HG02943 (cell line): ENCODE measurements at regions not wholly inside any gene's neighbourhood (a gene's known extent, or its start where the extent isn't known, plus 50 kb on each side); places are given as distances from the start of the nearest gene placed in this dataset.
"Not testable (repeated sequence)": the region's sequence is repeated elsewhere in the genome, so short reads cannot be mapped to it uniquely, and the experiment has no call there.

Experiments
- ATAC-seq: cut with Tn5 transposase; IDR thresholded peaks from one replicate; pipeline ENCODE4 v1.9.1; 2021; ENCODE audit warnings: mild to moderate bottlenecking, low read depth, moderate library complexity; ENCODE audit not compliant: unreplicated experiment

DNA sequence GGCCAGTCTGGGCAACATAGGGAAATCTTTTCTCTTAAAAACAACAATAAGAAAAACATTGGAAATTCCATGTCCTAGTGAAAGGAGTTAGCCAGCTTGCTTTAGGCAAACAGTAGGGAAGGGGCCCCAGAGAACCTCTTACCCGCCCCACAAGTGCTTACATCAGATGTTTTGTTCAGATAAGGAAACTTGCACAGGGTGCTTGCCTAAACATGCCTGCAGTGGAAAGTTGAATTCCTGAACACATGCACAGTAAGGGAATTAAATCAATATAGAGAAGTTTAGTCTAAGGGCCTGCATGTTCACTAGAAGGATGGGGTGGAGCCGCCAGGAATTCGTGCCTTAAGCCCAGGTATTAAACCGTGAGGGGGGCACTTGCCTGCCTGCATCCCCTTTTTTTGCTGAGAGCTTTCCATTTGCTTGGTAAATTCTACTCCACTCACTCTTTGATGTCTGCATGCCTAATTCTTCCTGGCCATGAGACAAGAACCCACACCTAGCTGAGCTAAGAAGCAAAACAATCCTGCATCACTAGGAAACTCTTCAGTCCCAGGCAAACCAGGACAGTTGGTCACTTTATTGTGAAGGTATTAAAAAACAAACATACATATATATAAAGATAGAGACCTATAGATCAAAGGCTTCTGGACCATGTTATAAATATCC is 499.0 kb downstream of the SIPA1L2 start:
- no peak for ATAC-seq

GRCh38 chr1:232127190-232127589 is 500.6 kb downstream of the DISC1 start:
- ATAC-seq = no peak

- no peak for ATAC-seq
Observed at GRCh38 chr1:232123775-232124659, 497.4 kb downstream of the DISC1 start.

- ATAC-seq = not testable (repeated sequence)
Observed at GRCh38 chr1:232117903-232118302, 491.3 kb downstream of the DISC1 start.

DNA sequence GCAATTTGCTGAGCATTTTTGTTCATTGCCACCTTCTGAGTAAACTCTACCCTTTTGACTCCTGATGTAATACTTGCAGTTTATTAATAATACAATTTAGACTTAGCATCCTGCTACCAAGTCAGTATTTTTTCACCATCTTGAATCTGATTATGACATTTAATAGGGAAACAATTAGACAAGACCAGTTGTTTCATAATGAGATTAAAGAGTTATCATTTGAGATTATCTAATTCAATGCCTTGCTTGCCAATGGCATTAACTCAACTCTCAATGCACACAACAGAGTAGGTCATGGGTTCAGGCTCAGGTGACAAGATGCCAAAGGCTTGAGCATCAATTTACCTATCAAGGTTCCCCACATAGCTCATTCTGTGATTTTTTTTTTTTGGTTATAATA is 488.4 kb downstream of the DISC1 start:
- ATAC-seq = no peak

DNA sequence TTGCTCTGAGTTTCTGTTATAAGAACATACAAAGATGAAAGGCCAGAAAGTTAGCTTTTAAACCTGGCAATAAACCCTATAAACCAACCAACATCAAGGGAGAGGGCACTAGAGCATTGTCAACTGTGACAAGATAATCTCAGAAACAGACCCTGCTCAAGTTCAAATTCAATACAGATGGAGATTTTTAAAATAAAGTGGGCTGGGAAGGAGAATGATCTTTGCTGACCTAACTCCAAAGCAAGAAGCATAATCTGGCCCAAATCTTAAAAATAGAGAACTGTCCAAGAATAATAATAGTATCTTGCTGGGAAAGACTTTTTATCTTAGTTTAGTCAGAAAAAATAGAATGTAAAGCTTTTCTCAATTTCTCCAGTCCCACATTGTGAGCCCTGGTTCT is 485.5 kb downstream of the DISC1 start:
- ATAC-seq = no peak

DNA sequence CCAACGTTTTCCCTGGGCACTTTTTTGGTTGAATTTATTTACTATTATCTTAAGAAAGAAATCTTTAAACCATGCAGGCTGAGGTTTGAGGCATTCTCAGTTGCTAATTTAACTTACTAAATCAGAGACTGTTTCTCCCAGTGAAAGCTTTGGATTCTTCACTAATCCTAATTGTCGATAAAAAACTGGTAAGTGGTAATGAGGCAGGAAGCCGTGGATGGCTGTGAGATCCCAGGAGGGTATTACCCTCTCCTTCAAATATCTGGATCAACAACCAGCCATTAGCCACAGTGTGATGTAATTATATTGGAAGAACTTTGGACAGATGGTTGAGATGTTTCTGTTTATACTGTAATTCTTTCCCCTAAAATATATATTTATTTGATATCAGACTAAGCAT is 485.0 kb downstream of the DISC1 start:
- ATAC-seq = no peak

- ATAC-seq = no peak
Observed at GRCh38 chr1:232110281-232111090, 483.9 kb downstream of the DISC1 start.

- no peak for ATAC-seq
Observed at GRCh38 chr1:232109391-232109790, 482.8 kb downstream of the DISC1 start.

DNA sequence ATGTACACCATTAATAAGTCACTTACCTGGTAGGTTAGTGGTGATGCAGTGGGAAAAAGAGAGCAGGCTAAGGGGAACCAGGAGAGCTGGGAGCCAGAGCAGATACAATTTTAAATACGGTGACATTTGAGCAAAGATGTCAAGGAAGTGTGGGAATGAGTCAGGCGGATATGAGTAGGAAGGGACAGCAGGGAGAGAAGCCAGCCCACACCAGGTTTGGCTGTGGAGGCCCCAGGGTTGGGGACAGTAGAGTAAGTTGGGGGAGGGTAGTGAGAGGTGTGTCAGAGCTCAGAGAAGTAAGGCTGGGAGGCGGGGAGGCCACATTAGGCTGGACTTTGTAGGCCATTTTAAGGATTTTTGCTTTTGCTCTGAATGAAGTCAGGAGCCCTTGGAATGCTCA is 482.0 kb downstream of the DISC1 start:
- ATAC-seq = no peak

DNA sequence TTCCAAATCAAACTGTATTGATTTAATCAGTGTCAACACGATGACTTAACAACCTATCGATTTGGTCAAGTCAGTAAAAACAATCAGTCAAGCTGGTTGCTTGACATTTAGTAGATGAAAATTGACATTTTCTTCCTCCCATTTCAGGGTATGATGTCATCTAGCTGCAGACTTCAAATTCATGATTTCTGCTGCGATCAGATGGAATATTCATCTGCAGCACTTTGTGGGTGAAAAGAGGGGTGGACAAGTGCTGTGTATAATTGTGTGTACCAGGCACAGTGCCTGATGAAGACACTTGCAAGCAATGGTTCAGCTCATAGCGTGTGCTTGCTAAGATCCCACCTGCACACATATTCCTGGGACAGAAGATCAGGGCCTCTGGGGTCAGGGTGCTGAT is 479.8 kb downstream of the DISC1 start:
- ATAC-seq = no peak

- ATAC-seq = no peak
Observed at GRCh38 chr1:232105561-232105960, 479.0 kb downstream of the DISC1 start.

DNA sequence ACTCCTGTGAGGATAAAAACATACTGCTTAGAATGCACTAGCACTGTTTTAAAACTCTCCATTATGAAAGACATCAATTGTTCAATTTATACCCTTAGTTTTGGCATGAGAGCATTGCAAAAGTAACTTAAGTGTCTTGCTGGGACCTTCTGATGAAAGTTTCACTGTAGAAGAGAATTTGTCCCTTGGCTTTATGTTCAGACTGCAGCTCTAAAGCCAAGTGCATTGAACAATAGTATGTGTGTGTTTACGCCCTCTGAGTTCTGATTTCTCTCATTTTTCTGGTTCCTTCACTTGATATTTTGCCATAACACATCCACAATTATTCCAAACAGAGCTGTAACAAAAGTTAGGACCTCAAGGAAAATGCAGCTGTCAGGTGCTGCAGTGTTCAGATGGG is 474.6 kb downstream of the DISC1 start:
- ATAC-seq = no peak

- no peak for ATAC-seq
Observed at GRCh38 chr1:232096751-232097150, 470.2 kb downstream of the DISC1 start.
